Esophagus squamous epithelium (tissue), 5 donors: ENCODE measurements at regions not wholly inside any gene's neighbourhood (a gene's known extent, or its start where the extent isn't known, plus 50 kb on each side); places are given as distances from the start of the nearest gene placed in this dataset.

ENCODE experiments used
- DNase-seq: peaks from one replicate; lab custom pipeline; 2025; lab: John Stamatoyannopoulos, UW
- H3K27ac ChIP-seq, 4 donors: fragments of 200-600 bp; sonication (generic); one replicate each; pipeline ENCODE4 v1.5.1; 2016 to 2019; ENCODE audit warnings: mild to moderate bottlenecking in 1 of 4
- H3K27me3 ChIP-seq, 4 donors: fragments of 200-600 bp; sonication (generic); 1 replicate in 3 of 4; 2 replicates in 1 of 4; pipeline versions ENCODE4 v1.5.1 to v1.6.0; 2017 to 2021; ENCODE audit warnings: antibody characterized with exemption in 1 of 4
- H3K36me3 ChIP-seq, 3 donors: fragments of 200-600 bp; sonication (generic); one replicate each; pipeline ENCODE4 v1.5.1; 2016 to 2019
- H3K4me1 ChIP-seq, 3 donors: fragments of 200-600 bp; sonication (generic); one replicate each; pipeline ENCODE4 v1.5.1; 2017 to 2019
- H3K4me3 ChIP-seq, 4 donors: fragments of 200-600 bp; sonication (generic); 1 replicate in 3 of 4; 2 replicates in 1 of 4; pipeline ENCODE4 v1.5.1; 2016 to 2019; ENCODE audit warnings: mild to moderate bottlenecking in 2 of 4, moderate library complexity in 1 of 4
- H3K9me3 ChIP-seq, 3 donors: fragments of 200-600 bp; sonication (generic); one replicate each; pipeline ENCODE4 v1.5.1; 2016 to 2019
- POLR2A ChIP-seq, 4 donors: fragments of 450-650 bp; IDR thresholded peaks; one replicate each; pipeline ENCODE4 v1.6.1; 2017; ENCODE audit warnings: antibody characterized with exemption in 4 of 4, mild to moderate bottlenecking in 4 of 4, moderate library complexity in 3 of 4
- WGBS, 2 donors: methylation state at CpG; one replicate each; pipeline ENCODE4 v1.1.5; 2018; 5-methylcytosine and 5-hydroxymethylcytosine counted together
- intact Hi-C: fragments of 100-400 bp; cut with DNase I; formaldehyde crosslinking; loops from one replicate; pipeline ENCODE4 v1.15.0; 2022
- TF ChIP-seq, protein P1 (sequence below), 6 experiments: fragments of 450-650 bp in 4 of 6; fragments of 200-600 bp in 2 of 6; sonication (generic) in 2 of 6; IDR thresholded peaks; one replicate each; pipeline ENCODE4 v1.5.1; 2016 to 2019; ENCODE audit warnings: antibody characterized with exemption in 6 of 6, mild to moderate bottlenecking in 4 of 6, moderate library complexity in 4 of 6
- donor health status: DM: yes; HTN: yes; CAD: no.

DNA sequence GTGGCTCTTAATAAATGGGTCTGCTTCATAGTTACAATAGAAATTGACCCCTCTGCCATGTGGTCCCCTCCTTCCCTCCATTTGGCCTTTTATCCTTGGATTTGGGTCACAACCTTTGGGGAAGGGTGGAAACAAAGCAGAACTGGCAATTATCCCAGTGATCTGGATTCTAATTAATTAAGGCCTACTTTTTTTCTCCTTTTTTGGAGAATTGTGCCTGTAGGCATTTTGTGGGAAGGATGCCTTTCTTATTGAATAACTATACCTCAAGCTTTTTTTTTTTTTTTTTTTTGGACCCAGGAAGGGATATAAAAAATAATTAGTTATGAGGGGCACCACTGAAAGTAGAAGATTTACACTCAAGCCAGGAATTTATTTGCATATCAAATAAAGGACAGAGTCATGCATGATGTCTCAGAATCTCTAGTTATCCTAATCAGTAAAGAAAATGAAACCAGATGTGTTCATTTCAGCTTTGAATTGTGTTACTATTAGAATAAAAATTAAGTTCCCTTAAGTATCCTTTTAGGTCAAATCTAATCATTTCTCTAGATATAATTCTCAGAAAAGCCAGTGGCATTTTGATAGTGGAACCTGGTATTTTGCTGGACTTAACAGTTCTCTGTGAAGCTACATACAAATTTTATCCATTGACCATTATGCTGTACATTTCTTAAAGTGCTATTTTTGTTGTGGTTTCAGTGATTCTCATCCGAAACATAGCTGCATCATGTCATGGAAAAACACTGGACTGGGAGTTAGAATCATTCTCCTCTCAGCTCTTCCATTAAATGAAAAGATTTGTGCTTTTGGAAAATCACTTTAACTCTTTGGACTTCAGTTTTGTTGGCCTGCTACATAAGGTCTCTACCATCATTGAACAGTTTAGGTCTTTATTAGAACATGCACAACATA, 129.3 kb downstream of the KCNRG start:
- WGBS, 2 donors: 71 to 74% methylated on average over 1 of the region's 1 CpG
- peaks cover 0 to 5% (median 0%) of the 10 kb centered on the region in 3 donors for H3K4me1 ChIP-seq
- intact Hi-C loops: no loop called here
- no peak overlapping the region for H3K4me3 ChIP-seq
- TF ChIP-seq, protein P1, sequence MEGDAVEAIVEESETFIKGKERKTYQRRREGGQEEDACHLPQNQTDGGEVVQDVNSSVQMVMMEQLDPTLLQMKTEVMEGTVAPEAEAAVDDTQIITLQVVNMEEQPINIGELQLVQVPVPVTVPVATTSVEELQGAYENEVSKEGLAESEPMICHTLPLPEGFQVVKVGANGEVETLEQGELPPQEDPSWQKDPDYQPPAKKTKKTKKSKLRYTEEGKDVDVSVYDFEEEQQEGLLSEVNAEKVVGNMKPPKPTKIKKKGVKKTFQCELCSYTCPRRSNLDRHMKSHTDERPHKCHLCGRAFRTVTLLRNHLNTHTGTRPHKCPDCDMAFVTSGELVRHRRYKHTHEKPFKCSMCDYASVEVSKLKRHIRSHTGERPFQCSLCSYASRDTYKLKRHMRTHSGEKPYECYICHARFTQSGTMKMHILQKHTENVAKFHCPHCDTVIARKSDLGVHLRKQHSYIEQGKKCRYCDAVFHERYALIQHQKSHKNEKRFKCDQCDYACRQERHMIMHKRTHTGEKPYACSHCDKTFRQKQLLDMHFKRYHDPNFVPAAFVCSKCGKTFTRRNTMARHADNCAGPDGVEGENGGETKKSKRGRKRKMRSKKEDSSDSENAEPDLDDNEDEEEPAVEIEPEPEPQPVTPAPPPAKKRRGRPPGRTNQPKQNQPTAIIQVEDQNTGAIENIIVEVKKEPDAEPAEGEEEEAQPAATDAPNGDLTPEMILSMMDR (IDR thresholded peaks at IDR 0.05): no peak
- no peak for TF ChIP-seq POLR2A (IDR thresholded peaks at IDR 0.05)
- no peak overlapping the region for H3K27ac ChIP-seq
- no peaks in the 10 kb centered on the region for H3K36me3 ChIP-seq
- H3K27me3 ChIP-seq: no peaks in the 10 kb centered on the region
- no peaks in the 10 kb centered on the region for H3K9me3 ChIP-seq
- no peak for DNase-seq

DNA sequence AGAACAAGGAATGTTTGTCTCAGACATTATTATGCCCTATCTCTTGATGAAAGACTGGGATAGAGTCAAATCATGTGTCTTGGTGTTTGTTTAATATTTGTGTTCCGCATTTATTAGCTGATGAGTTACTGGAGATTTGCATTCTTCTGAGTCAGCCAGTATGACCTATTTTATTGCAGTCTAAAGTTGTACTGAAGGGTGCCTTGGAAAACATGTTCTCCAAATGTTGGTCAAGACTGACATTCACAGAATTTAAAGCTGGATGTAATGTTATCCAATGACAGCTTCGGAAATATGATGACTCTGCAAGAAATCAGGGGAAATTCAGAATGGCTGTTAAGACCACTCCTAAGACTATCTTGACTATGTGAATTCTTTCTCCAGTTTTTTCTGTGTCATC, 134.0 kb downstream of the KCNRG start:
- Histone ChIP-seq H3K27me3 (no peaks in the 10 kb centered on the region), H3K4me3 (no peak overlapping the region), H3K36me3 (no peaks in the 10 kb centered on the region), H3K4me1 (peaks cover 0 to 5% (median 0%) of the 10 kb centered on the region in 3 donors), H3K27ac (no peak overlapping the region), H3K9me3 (no peaks in the 10 kb centered on the region)
- TF ChIP-seq, protein P1 (IDR thresholded peaks at IDR 0.05): no peak
- no peak for TF ChIP-seq POLR2A (IDR thresholded peaks at IDR 0.05)
- 93 to 97% methylated on average over 2 of the region's 2 CpGs for WGBS, 2 donors
- intact Hi-C loops: no loop called here
- DNase-seq: no peak

DNA sequence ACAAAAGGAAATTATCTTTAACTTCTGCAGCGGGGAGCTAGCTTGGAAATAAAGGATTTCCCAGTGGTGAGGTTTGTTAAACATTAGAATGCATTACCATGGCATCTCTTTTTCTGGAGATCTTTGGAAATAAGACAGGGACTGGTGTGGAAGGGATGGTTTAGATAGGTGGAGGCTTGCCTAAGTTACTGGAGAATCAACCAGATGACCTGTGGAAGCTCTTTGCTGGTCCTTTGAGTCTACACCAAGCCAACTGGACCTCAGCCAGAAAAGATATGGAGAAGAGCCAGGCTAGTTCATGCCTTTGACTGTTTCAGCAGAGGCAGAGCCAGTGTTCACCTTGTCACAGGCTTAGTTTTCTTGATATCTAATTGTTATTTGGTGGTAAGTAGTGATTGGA, 134.7 kb downstream of the KCNRG start:
- H3K27me3 ChIP-seq: no peaks in the 10 kb centered on the region
- 95 to 100% methylated on average over 1 of the region's 1 CpG for WGBS, 2 donors
- DNase-seq: no peak
- no peaks in the 10 kb centered on the region for H3K36me3 ChIP-seq
- no peak for TF ChIP-seq POLR2A (IDR thresholded peaks at IDR 0.05)
- TF ChIP-seq, protein P1 (IDR thresholded peaks at IDR 0.05): no peak
- H3K9me3 ChIP-seq: no peaks in the 10 kb centered on the region
- no peak overlapping the region for H3K27ac ChIP-seq
- H3K4me1 ChIP-seq: peaks cover 0 to 5% (median 0%) of the 10 kb centered on the region in 3 donors
- no peak overlapping the region for H3K4me3 ChIP-seq
- intact Hi-C loops: no loop called here

DNA sequence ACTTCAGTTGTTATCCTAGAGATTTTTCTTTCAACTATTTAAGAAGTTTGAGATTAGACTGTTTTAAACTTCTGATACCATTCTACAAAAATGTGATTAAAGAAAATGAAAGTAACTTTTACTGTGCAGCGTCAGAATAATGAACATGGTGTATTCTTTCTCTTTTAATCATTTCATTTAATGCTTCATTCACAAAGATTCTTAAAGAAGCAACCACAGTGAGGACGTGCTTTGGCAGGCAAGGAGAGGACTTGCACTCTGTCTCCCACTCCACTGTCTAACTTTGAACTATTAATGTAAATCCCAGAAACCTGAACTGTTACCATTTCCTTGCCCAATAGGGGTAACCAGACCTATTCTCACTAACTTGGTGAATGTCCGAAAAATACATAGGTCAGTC, 137.0 kb downstream of the KCNRG start:
- no peak for TF ChIP-seq POLR2A (IDR thresholded peaks at IDR 0.05)
- TF ChIP-seq, protein P1 (IDR thresholded peaks at IDR 0.05): no peak
- Histone ChIP-seq H3K27me3 (no peaks in the 10 kb centered on the region), H3K36me3 (no peaks in the 10 kb centered on the region), H3K4me1 (peaks cover 0 to 5% (median 0%) of the 10 kb centered on the region in 3 donors), H3K4me3 (peak overlapping the region in 1 of 4 donors; percentile 39), H3K27ac (no peak overlapping the region), H3K9me3 (no peaks in the 10 kb centered on the region)
- intact Hi-C loops: no loop called here
- WGBS, 2 donors: 32 to 37% methylated on average over 3 of the region's 3 CpGs
- DNase-seq: no peak

DNA sequence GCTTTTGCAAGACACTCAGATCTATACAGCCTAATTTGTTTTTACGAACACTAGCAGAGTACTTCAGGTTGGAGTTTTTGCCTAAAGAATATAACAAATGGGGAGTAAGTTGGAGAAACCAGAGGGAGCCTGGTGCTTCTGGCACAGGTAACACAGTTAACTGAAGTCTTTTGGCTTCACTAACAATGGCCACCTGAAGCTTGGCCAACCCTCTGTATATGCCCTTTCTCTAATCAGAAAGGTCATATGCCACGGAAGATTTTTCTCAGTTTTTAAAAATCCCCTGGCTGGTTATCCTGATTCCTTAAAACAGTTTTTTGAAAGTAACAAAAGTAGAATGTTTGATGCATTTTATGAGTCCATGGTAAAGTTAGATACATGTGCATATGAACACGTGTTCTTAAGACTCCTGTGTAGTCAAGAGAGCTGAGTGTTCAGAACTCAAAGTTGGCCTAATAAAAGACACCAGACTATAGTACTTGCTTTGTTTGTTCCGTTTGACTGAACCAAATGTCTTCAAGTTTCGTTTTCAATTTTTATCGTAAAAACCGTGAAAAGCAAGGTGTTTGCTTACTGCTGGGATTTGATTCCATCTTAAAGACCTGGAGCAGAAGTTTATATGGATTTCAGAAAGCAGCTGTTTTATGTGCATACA, 137.5 kb downstream of the KCNRG start:
- Histone ChIP-seq H3K4me1 (peaks cover 0 to 5% (median 0%) of the 10 kb centered on the region in 3 donors), H3K4me3 (peak overlapping the region in 1 of 4 donors; percentile 39), H3K36me3 (no peaks in the 10 kb centered on the region), H3K27me3 (no peaks in the 10 kb centered on the region), H3K9me3 (no peaks in the 10 kb centered on the region), H3K27ac (no peak overlapping the region)
- DNase-seq: no peak
- TF ChIP-seq, protein P1 (IDR thresholded peaks at IDR 0.05): no peak
- TF ChIP-seq POLR2A (IDR thresholded peaks at IDR 0.05): no peak
- intact Hi-C loops: no loop called here
- WGBS, 2 donors: 73% methylated on average over 7 of the region's 7 CpGs
